ENCODE measurements at regions not wholly inside any gene's neighbourhood (a gene's known extent, or its start where the extent isn't known, plus 50 kb on each side); places are given as distances from the start of the nearest gene placed in this dataset.

GRCh38 chr13:105960326-105960725, 575.1 kb downstream of the EFNB2 start:
- no peak for TF ChIP-seq YY1 (IDR thresholded peaks at IDR 0.05; ENCODE audit: insufficient read depth, insufficient read length)
- no peak for TF ChIP-seq SUZ12 (IDR thresholded peaks at IDR 0.05; ENCODE audit: extremely low read depth, insufficient read depth, insufficient read length)
- no peak for TF ChIP-seq ZNF274 (IDR thresholded peaks at IDR 0.05; ENCODE audit: low read depth, low read length)
